ENCODE measurements at regions not wholly inside any gene's neighbourhood (a gene's known extent, or its start where the extent isn't known, plus 50 kb on each side); places are given as distances from the start of the nearest gene placed in this dataset.

DNA sequence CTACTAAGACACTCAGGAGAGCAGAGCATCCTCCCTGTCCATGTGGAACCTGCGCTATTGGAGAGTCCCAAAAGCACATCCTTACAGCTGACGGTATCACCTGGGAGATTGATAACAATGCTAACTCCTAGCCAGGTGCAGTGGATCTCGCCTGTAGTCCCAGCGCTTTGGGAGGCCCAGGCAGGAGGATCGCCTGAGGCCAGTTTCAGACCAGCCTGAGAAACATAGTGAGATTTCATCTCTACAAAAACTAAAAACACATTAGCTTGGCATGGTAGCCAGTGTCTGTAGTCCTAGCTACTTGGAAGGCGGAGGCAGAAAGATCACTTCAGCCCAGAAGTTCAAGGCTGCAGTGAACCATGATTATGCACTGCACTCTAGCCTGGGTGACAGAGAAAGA lies 174.9 kb downstream of the ARHGAP12 start:
- peaks cover 19% of the 10 kb centered on the region for H3K4me1 ChIP-seq (ENCODE audit: control insufficient read depth, insufficient read depth, low read length)
- TF ChIP-seq, protein P1, sequence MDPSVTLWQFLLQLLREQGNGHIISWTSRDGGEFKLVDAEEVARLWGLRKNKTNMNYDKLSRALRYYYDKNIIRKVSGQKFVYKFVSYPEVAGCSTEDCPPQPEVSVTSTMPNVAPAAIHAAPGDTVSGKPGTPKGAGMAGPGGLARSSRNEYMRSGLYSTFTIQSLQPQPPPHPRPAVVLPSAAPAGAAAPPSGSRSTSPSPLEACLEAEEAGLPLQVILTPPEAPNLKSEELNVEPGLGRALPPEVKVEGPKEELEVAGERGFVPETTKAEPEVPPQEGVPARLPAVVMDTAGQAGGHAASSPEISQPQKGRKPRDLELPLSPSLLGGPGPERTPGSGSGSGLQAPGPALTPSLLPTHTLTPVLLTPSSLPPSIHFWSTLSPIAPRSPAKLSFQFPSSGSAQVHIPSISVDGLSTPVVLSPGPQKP (IDR thresholded peaks at IDR 0.05; ENCODE audit: borderline replicate concordance, low read depth, low read length), result no peak
- TF ChIP-seq MAFK (IDR thresholded peaks at IDR 0.05; ENCODE audit: low read depth, low read length), result no peak
- TF ChIP-seq SMC3 (IDR thresholded peaks at IDR 0.05; ENCODE audit: low read depth, low read length), result no peak
- TF ChIP-seq RCOR1 (IDR thresholded peaks at IDR 0.05; ENCODE audit: insufficient replicate concordance, low read length), result no peak
- no peak for TF ChIP-seq BHLHE40 (IDR thresholded peaks at IDR 0.05; ENCODE audit: low read depth, low read length)
- TF ChIP-seq, protein P2, sequence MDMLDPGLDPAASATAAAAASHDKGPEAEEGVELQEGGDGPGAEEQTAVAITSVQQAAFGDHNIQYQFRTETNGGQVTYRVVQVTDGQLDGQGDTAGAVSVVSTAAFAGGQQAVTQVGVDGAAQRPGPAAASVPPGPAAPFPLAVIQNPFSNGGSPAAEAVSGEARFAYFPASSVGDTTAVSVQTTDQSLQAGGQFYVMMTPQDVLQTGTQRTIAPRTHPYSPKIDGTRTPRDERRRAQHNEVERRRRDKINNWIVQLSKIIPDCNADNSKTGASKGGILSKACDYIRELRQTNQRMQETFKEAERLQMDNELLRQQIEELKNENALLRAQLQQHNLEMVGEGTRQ (IDR thresholded peaks at IDR 0.05; ENCODE audit: low read depth, low read length), result no peak
- TF ChIP-seq RAD21 (IDR thresholded peaks at IDR 0.05; ENCODE audit: low read length), result no peak
- TF ChIP-seq MAZ (IDR thresholded peaks at IDR 0.05; ENCODE audit: borderline replicate concordance, low read depth, low read length), result no peak
- TF ChIP-seq, protein P3, sequence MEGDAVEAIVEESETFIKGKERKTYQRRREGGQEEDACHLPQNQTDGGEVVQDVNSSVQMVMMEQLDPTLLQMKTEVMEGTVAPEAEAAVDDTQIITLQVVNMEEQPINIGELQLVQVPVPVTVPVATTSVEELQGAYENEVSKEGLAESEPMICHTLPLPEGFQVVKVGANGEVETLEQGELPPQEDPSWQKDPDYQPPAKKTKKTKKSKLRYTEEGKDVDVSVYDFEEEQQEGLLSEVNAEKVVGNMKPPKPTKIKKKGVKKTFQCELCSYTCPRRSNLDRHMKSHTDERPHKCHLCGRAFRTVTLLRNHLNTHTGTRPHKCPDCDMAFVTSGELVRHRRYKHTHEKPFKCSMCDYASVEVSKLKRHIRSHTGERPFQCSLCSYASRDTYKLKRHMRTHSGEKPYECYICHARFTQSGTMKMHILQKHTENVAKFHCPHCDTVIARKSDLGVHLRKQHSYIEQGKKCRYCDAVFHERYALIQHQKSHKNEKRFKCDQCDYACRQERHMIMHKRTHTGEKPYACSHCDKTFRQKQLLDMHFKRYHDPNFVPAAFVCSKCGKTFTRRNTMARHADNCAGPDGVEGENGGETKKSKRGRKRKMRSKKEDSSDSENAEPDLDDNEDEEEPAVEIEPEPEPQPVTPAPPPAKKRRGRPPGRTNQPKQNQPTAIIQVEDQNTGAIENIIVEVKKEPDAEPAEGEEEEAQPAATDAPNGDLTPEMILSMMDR (conservative IDR thresholded peaks at IDR 0.05; ENCODE audit: low read depth, low read length), result no peak
- no peak for TF ChIP-seq CEBPB (IDR thresholded peaks at IDR 0.05; ENCODE audit: low read depth, low read length)
- no peak for TF ChIP-seq POLR2A (IDR thresholded peaks at IDR 0.05; ENCODE audit: low read depth, low read length)
- DNase-seq (no peak), ATAC-seq (ENCODE audit: low read depth) (no peak)
- no peak overlapping the region for H3K56ac ChIP-seq (ENCODE audit: extremely low read depth, insufficient read depth, low read length)
- dilution Hi-C loops (cut with HindIII; ENCODE audit: low sequenced_read_pairs, unreplicated experiment), result no loop called here
- H3K14ac ChIP-seq (replicated peaks; ENCODE audit: low read depth, low read length), result no peak overlapping the region
- in situ Hi-C loops (cut with MboI; ENCODE audit: low sequenced_read_pairs), result no loop called here
- no peak overlapping the region for H3K4ac ChIP-seq (ENCODE audit: low read depth, low read length)
- no peak overlapping the region for H2BK20ac ChIP-seq (ENCODE audit: low read depth, low read length)
- H3K4me2 ChIP-seq (ENCODE audit: low read depth, low read length), result no peak overlapping the region
- H3K9ac ChIP-seq (ENCODE audit: low read depth, low read length), result no peak overlapping the region
- H2AK5ac ChIP-seq (ENCODE audit: low read depth, low read length), result peak overlapping the region; percentile 26; the same call in 1 of the 2 replicates
- H3K27me3 ChIP-seq (ENCODE audit: control insufficient read depth, insufficient read depth, low read length), result no peaks in the 10 kb centered on the region
- H3K27ac ChIP-seq (ENCODE audit: insufficient read depth, low read length), result no peak overlapping the region
- H2AFZ ChIP-seq (replicated peaks; ENCODE audit: low read length, poor library complexity), result no peak overlapping the region
- no peak overlapping the region for H3K4me3 ChIP-seq (ENCODE audit: insufficient read depth, low read depth, low read length)
- no peak overlapping the region for H3K18ac ChIP-seq (ENCODE audit: low read depth, low read length)
- H3K36me3 ChIP-seq (ENCODE audit: control insufficient read depth, insufficient read depth, low read length), result no peaks in the 10 kb centered on the region
- H2BK120ac ChIP-seq (ENCODE audit: low read depth, low read length), result 0 out of 2 replicates have a peak overlapping the region, but pooled peaks have one; percentile 10
- no peaks in the 10 kb centered on the region for H3K79me1 ChIP-seq (ENCODE audit: low read depth in 1 of 2, low read length in 2 of 2)
- no peak overlapping the region for H3K23ac ChIP-seq (ENCODE audit: low read depth, low read length)
- BruUV-seq (replicated peaks), result no TSS peak
- H2AK9ac ChIP-seq (replicated peaks; ENCODE audit: low read depth, low read length, poor library complexity), result no peak overlapping the region
- ChIA-PET CTCF (interaction anchor here (0.6 to 1.9 kb wide), 2 partner anchors 13 to 457 kb away, joined by 4 read pairs; no protein-coding TSS in a partner anchor), POLR2A (ENCODE audit: unreplicated experiment) (no interaction called here)
- H4K5ac ChIP-seq (ENCODE audit: low read depth, low read length), result no peak overlapping the region
- peak overlapping the region; percentile 58; the same call in 1 of the 3 replicates for H2BK15ac ChIP-seq (ENCODE audit: low read depth, low read length)
- intact Hi-C loops (cut with micrococcal nuclease), result no loop called here
- no peaks in the 10 kb centered on the region for H4K20me1 ChIP-seq (ENCODE audit: insufficient read depth, low read length)
- peaks cover 3% of the 10 kb centered on the region; the same call in 1 of the 2 replicates for H3K9me1 ChIP-seq (ENCODE audit: insufficient read depth, low read length)
- 0 out of 2 replicates have a peak overlapping the region, but pooled peaks have one; percentile 38 for H4K91ac ChIP-seq (ENCODE audit: insufficient read depth, low read depth, low read length)
- H3K9me3 ChIP-seq (ENCODE audit: control insufficient read depth, insufficient read depth, low read length), result no peaks in the 10 kb centered on the region
- WGBS, 2 experiments (ENCODE audit: extremely low coverage in 2 of 2, insufficient read length in 1 of 2), result 100% methylated on average over 2 of the region's 6 CpGs; no CpG with 5 or more reads in 1 of the 2 experiments
- no peak overlapping the region for H2BK5ac ChIP-seq (ENCODE audit: low read depth, low read length, poor library complexity, severe bottlenecking)
- H4K8ac ChIP-seq (ENCODE audit: low read depth in 2 of 2, low read length in 2 of 2), result no peak overlapping the region
